Frontal cortex (tissue), 3 donors: ENCODE measurements at regions not wholly inside any gene's neighbourhood (a gene's known extent, or its start where the extent isn't known, plus 50 kb on each side); places are given as distances from the start of the nearest gene placed in this dataset.
"Not testable (repeated sequence)": the region's sequence is repeated elsewhere in the genome, so short reads cannot be mapped to it uniquely, and the experiment has no call there.

ENCODE experiments used
- DNase-seq, 2 donors: peaks; one replicate each; pipeline ENCODE4 v3.0.0; 2012; ENCODE audit warnings: low spot score in 2 of 2
- FAIRE-seq: peaks from 2 replicates; lab custom pipeline; 2012; peaks lifted over from hg19 to GRCh38; lab: Jason Lieb, UNC
- donor health status: control.
- donor health status: control.
- donor health status: control.

GRCh38 chr11:103779054-103779453, 257.4 kb upstream of the DDI1 start:
- no peak for DNase-seq

GRCh38 chr11:103789952-103790351, 246.5 kb upstream of the DDI1 start:
- FAIRE-seq: no peak
- DNase-seq: no peak

More at GRCh38 chr11:103779054-103779453, 257.4 kb upstream of the DDI1 start:
- FAIRE-seq: no peak

- no peak for FAIRE-seq
- no peak for DNase-seq
These were observed 243.4 kb upstream of the DDI1 start for GRCh38 chr11:103792981-103793468.

- DNase-seq: no peak
- FAIRE-seq: no peak
These were observed 242.2 kb upstream of the DDI1 start for GRCh38 chr11:103794262-103794661.

GRCh38 chr11:103798026-103798425, 238.4 kb upstream of the DDI1 start:
- no peak for FAIRE-seq
- no peak for DNase-seq

GRCh38 chr11:103798446-103798845, 238.0 kb upstream of the DDI1 start:
- FAIRE-seq: no peak

GRCh38 chr11:103800406-103801114, 235.9 kb upstream of the DDI1 start:
- FAIRE-seq (no peak), DNase-seq (no peak)

More at GRCh38 chr11:103798446-103798845, 238.0 kb upstream of the DDI1 start:
- no peak for DNase-seq

GRCh38 chr11:103803062-103803461, 233.4 kb upstream of the DDI1 start:
- FAIRE-seq (no peak), DNase-seq (no peak)

GRCh38 chr11:103805688-103806009, 230.8 kb upstream of the DDI1 start:
- no peak for FAIRE-seq
- no peak for DNase-seq

GRCh38 chr11:103806130-103806895, 230.1 kb upstream of the DDI1 start:
- FAIRE-seq: no peak

GRCh38 chr11:103807806-103808205, 228.6 kb upstream of the DDI1 start:
- DNase-seq: no peak
- no peak for FAIRE-seq

More at GRCh38 chr11:103806130-103806895, 230.1 kb upstream of the DDI1 start:
- no peak for DNase-seq

GRCh38 chr11:103808252-103808651, 228.2 kb upstream of the DDI1 start:
- FAIRE-seq (no peak), DNase-seq (no peak)

- DNase-seq (no peak), FAIRE-seq (no peak)
These were observed 224.5 kb upstream of the DDI1 start for GRCh38 chr11:103811870-103812455.

GRCh38 chr11:103812680-103813079, 223.8 kb upstream of the DDI1 start:
- FAIRE-seq (no peak), DNase-seq (no peak)

- not testable (repeated sequence) for DNase-seq, FAIRE-seq
These were observed 216.1 kb upstream of the DDI1 start for GRCh38 chr11:103820345-103820744.

- FAIRE-seq (no peak), DNase-seq (no peak)
These were observed 212.3 kb upstream of the DDI1 start for GRCh38 chr11:103824116-103824515.

- DNase-seq (no peak), FAIRE-seq (no peak)
These were observed 211.0 kb upstream of the DDI1 start for GRCh38 chr11:103825469-103825868.

GRCh38 chr11:103826856-103827255, 209.6 kb upstream of the DDI1 start:
- DNase-seq (no peak), FAIRE-seq (no peak)

- FAIRE-seq: no peak
These were observed 206.8 kb upstream of the DDI1 start for GRCh38 chr11:103829596-103829995.

GRCh38 chr11:103830205-103830604, 206.2 kb upstream of the DDI1 start:
- DNase-seq (no peak), FAIRE-seq (no peak)

More at GRCh38 chr11:103829596-103829995, 206.8 kb upstream of the DDI1 start:
- DNase-seq: no peak

- FAIRE-seq: no peak
- no peak for DNase-seq
These were observed 203.7 kb upstream of the DDI1 start for GRCh38 chr11:103832762-103833161.
